Loucy (cell line): ENCODE measurements at regions not wholly inside any gene's neighbourhood (a gene's known extent, or its start where the extent isn't known, plus 50 kb on each side); places are given as distances from the start of the nearest gene placed in this dataset.

Experiments used
- H2AFZ ChIP-seq: fragments of 200-600 bp; sonication (generic); 2 replicates; pipeline ENCODE4 v1.6.0; 2016; ENCODE audit warnings: antibody characterized with exemption, mild to moderate bottlenecking, low read length, moderate library complexity
- H3F3A ChIP-seq: fragments of 200-600 bp; 2 replicates; pipeline ENCODE4 v1.6.0; 2016; ENCODE audit warnings: antibody characterized with exemption, low read depth, mild to moderate bottlenecking
- H3K27me3 ChIP-seq: fragments of 200-600 bp; sonication (generic); 2 replicates; pipeline ENCODE4 v1.6.1; 2014; ENCODE audit warnings: low read length, mild to moderate bottlenecking; ENCODE audit not compliant: insufficient read depth, poor library complexity, severe bottlenecking
- H3K36me3 ChIP-seq: fragments of 200-600 bp; sonication (generic); 2 replicates; pipeline ENCODE4 v1.6.1; 2016; ENCODE audit warnings: low read length; ENCODE audit not compliant: insufficient read depth
- H3K4me1 ChIP-seq: fragments of 200-600 bp; sonication (generic); 2 replicates; pipeline ENCODE4 v1.5.1; 2014; ENCODE audit warnings: low read length, mild to moderate bottlenecking; ENCODE audit not compliant: insufficient read depth, poor library complexity, severe bottlenecking
- H3K4me2 ChIP-seq: fragments of 200-600 bp; sonication (generic); 2 replicates; pipeline ENCODE4 v1.6.0; 2014; ENCODE audit warnings: antibody characterized with exemption, low read length, low read depth, mild to moderate bottlenecking; ENCODE audit not compliant: poor library complexity, severe bottlenecking
- H3K4me3 ChIP-seq: fragments of 200-600 bp; sonication (generic); 2 replicates; pipeline ENCODE4 v1.5.1; 2014; ENCODE audit warnings: low read length, mild to moderate bottlenecking, mixed read lengths; ENCODE audit not compliant: poor library complexity, severe bottlenecking
- H3K79me2 ChIP-seq: fragments of 200-600 bp; sonication (generic); 2 replicates; pipeline ENCODE4 v1.6.1; 2014; ENCODE audit warnings: low read length; ENCODE audit not compliant: insufficient read depth
- H3K9ac ChIP-seq: fragments of 200-600 bp; sonication (generic); 2 replicates; pipeline ENCODE4 v1.6.0; 2014; ENCODE audit warnings: mild to moderate bottlenecking, low read depth, low read length, moderate library complexity; ENCODE audit not compliant: poor library complexity, severe bottlenecking
- H3K9me2 ChIP-seq: fragments of 200-600 bp; sonication (generic); replicated peaks from 2 replicates; pipeline ENCODE4 v1.6.1; 2016; ENCODE audit warnings: low read depth, low read length, mixed read lengths
- H3K9me3 ChIP-seq: fragments of 200-600 bp; sonication (generic); 2 replicates; pipeline ENCODE4 v1.6.1; 2014; ENCODE audit warnings: mild to moderate bottlenecking, antibody characterized with exemption, low read length, low read depth; ENCODE audit not compliant: insufficient read depth
- H4K20me1 ChIP-seq: fragments of 200-600 bp; sonication (generic); 2 replicates; pipeline ENCODE4 v1.6.0; 2014; ENCODE audit warnings: antibody characterized with exemption, low read length, mild to moderate bottlenecking; ENCODE audit not compliant: insufficient read depth, poor library complexity, severe bottlenecking
- CTCF ChIP-seq: fragments of 200-600 bp; sonication (generic); conservative IDR thresholded peaks from 2 replicates; pipeline ENCODE4 v1.5.1; 2014; ENCODE audit warnings: mild to moderate bottlenecking, antibody characterized with exemption, low read length
- EZH2phosphoT487 ChIP-seq: fragments of 200-600 bp; IDR thresholded peaks from 2 replicates; pipeline ENCODE4 v1.6.1; 2018; ENCODE audit warnings: antibody characterized with exemption, mild to moderate bottlenecking, moderate library complexity, borderline replicate concordance

DNA sequence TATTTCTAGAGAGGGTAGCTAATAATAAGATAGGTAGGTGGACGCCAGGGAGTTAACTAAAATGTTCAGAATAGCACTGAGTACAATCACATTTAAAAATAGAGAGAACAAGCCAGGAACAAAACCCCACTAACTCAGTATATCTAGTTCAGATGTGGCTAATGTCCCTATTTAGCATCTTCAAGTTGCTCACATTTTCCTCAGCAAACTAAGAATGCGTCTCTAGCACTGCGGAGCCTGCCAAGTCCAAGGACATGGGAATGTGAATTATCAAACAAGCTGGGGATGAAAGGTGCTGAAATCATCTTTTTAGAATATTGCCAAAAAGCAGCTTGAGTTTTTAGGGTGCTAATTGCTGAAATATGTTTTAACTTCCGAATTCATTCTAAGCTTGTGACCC is 398.5 kb upstream of the FIGN start:
- H3K9ac ChIP-seq = no peak overlapping the region
- H4K20me1 ChIP-seq = no peaks in the 10 kb centered on the region
- no peaks in the 10 kb centered on the region for H3K4me1 ChIP-seq
- no peaks in the 10 kb centered on the region for H3K79me2 ChIP-seq
- TF ChIP-seq CTCF (no peak), EZH2phosphoT487 (no peak)
- H3K27me3 ChIP-seq = no peaks in the 10 kb centered on the region
- H3K4me3 ChIP-seq = no peak overlapping the region
- no peak overlapping the region for H3K4me2 ChIP-seq
- no peaks in the 10 kb centered on the region for H3K9me3 ChIP-seq
- H3K9me2 ChIP-seq = no peaks in the 10 kb centered on the region
- H2AFZ ChIP-seq = no peak overlapping the region
- no peaks in the 10 kb centered on the region for H3K36me3 ChIP-seq
- no peaks in the 10 kb centered on the region for H3F3A ChIP-seq

DNA sequence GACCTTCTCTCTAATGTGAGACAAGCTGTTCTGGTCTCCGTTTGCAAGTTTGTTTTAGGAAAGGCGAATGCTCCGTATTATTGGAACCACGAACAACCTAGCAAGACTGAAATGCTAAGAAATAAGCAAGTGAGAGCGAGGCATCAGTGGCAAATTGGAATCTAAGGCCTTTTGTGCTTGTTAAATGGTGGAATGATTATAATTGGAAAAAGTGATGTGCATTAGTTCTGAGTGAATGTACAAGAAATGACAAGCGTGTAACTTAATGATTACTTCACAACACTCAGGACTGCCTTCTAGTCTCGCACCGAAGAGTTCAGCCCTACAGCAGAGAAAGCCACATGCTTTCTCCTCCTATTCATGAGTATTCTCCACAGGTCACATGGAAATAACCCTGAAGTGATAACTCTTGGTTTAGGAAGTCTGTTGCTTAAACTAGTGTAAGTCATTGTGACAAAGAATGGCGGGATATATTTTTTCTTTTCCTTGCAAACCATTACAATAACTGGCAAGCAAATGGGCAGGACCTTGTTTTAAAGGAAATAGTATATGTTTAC is 392.2 kb upstream of the FIGN start:
- H3K27me3 ChIP-seq = no peaks in the 10 kb centered on the region
- H3K36me3 ChIP-seq = no peaks in the 10 kb centered on the region
- no peaks in the 10 kb centered on the region for H3K79me2 ChIP-seq
- H4K20me1 ChIP-seq = no peaks in the 10 kb centered on the region
- no peaks in the 10 kb centered on the region for H3K9me2 ChIP-seq
- H3K9me3 ChIP-seq = no peaks in the 10 kb centered on the region
- TF ChIP-seq EZH2phosphoT487 = no peak
- TF ChIP-seq CTCF = no peak
- H3K4me2 ChIP-seq = no peak overlapping the region
- no peak overlapping the region for H2AFZ ChIP-seq
- no peak overlapping the region for H3K9ac ChIP-seq
- no peak overlapping the region for H3K4me3 ChIP-seq
- H3K4me1 ChIP-seq = no peaks in the 10 kb centered on the region
- no peaks in the 10 kb centered on the region for H3F3A ChIP-seq

- H3K36me3 ChIP-seq = no peaks in the 10 kb centered on the region
- H3F3A ChIP-seq = no peaks in the 10 kb centered on the region
- H3K4me1 ChIP-seq = no peaks in the 10 kb centered on the region
- no peak overlapping the region for H3K4me3 ChIP-seq
- H4K20me1 ChIP-seq = no peaks in the 10 kb centered on the region
- no peak for TF ChIP-seq EZH2phosphoT487
- no peaks in the 10 kb centered on the region for H3K27me3 ChIP-seq
- H3K4me2 ChIP-seq = no peak overlapping the region
- H3K9me3 ChIP-seq = no peaks in the 10 kb centered on the region
- no peak overlapping the region for H2AFZ ChIP-seq
- H3K79me2 ChIP-seq = no peaks in the 10 kb centered on the region
- H3K9ac ChIP-seq = no peak overlapping the region
- H3K9me2 ChIP-seq = no peaks in the 10 kb centered on the region
Observed at GRCh38 chr2:164126960-164127660, 391.3 kb upstream of the FIGN start.

DNA sequence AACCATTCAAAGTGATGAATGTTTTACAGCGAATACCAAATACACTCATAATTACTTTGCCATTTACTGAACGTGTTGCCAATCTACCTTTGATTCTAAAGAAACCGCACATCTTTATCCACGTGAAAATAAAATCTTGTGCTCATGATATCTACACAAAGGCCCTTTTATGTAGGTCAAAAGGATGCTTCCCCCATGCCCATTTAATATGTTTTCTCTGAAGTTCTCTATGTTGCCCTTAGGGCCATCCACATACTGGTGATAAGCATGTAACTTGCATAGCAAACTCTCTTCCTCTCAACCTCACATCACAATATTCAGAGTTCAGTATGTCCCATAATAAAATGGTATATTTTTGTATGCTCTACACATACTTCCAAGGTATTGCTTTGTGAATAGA is 380.0 kb upstream of the FIGN start:
- Histone ChIP-seq H3K27me3 (no peaks in the 10 kb centered on the region), H3K4me2 (no peak overlapping the region), H3K9ac (no peak overlapping the region), H3K9me3 (no peaks in the 10 kb centered on the region), H3K4me3 (no peak overlapping the region), H4K20me1 (no peaks in the 10 kb centered on the region), H3K9me2 (no peaks in the 10 kb centered on the region), H2AFZ (no peak overlapping the region), H3K36me3 (no peaks in the 10 kb centered on the region), H3K4me1 (no peaks in the 10 kb centered on the region), H3K79me2 (no peaks in the 10 kb centered on the region), H3F3A (no peaks in the 10 kb centered on the region)
- no peak for TF ChIP-seq CTCF
- TF ChIP-seq EZH2phosphoT487 = no peak
